GM19238 (cell line): ENCODE measurements at regions not wholly inside any gene's neighbourhood (a gene's known extent, or its start where the extent isn't known, plus 50 kb on each side); places are given as distances from the start of the nearest gene placed in this dataset.

Experiments
- DNase-seq: peaks from one replicate; pipeline ENCODE4 v3.0.0; 2011; ENCODE audit warnings: low spot score; ENCODE audit not compliant: insufficient read length

- DNase-seq: no peak
Measured at GRCh38 chr19:30711296-30711695, 339.1 kb downstream of the ZNF536 start.

GRCh38 chr19:30710721-30711120, 338.5 kb downstream of the ZNF536 start:
- DNase-seq: no peak

GRCh38 chr19:30708416-30709178, 336.4 kb downstream of the ZNF536 start:
- DNase-seq: no peak

GRCh38 chr19:30704771-30705330, 332.7 kb downstream of the ZNF536 start:
- no peak for DNase-seq

- no peak for DNase-seq
Measured at GRCh38 chr19:30703645-30704044, 331.5 kb downstream of the ZNF536 start.

- no peak for DNase-seq
Measured at GRCh38 chr19:30701178-30701577, 329.0 kb downstream of the ZNF536 start.

GRCh38 chr19:30699871-30700280, 327.7 kb downstream of the ZNF536 start:
- DNase-seq: no peak

- no peak for DNase-seq
Measured at GRCh38 chr19:30696514-30696913, 324.3 kb downstream of the ZNF536 start.

- DNase-seq: no peak
Measured at GRCh38 chr19:30695171-30695875, 323.1 kb downstream of the ZNF536 start.

- no peak for DNase-seq
Measured at GRCh38 chr19:30694156-30694755, 322.1 kb downstream of the ZNF536 start.

- no peak for DNase-seq
Measured at GRCh38 chr19:30692879-30693503, 320.8 kb downstream of the ZNF536 start.

- DNase-seq: no peak
Measured at GRCh38 chr19:30692181-30692811, 320.1 kb downstream of the ZNF536 start.

GRCh38 chr19:30691819-30692166, 319.6 kb downstream of the ZNF536 start:
- no peak for DNase-seq

GRCh38 chr19:30690935-30691818, 319.0 kb downstream of the ZNF536 start:
- no peak for DNase-seq

GRCh38 chr19:30690525-30690924, 318.3 kb downstream of the ZNF536 start:
- no peak for DNase-seq

- DNase-seq: no peak
Measured at GRCh38 chr19:30689474-30689873, 317.3 kb downstream of the ZNF536 start.

GRCh38 chr19:30688696-30689095, 316.5 kb downstream of the ZNF536 start:
- no peak for DNase-seq

- DNase-seq: no peak
Measured at GRCh38 chr19:30686826-30687566, 314.8 kb downstream of the ZNF536 start.

- DNase-seq: no peak
Measured at GRCh38 chr19:30686176-30686820, 314.1 kb downstream of the ZNF536 start.
